ENCODE measurements at regions not wholly inside any gene's neighbourhood (a gene's known extent, or its start where the extent isn't known, plus 50 kb on each side); places are given as distances from the start of the nearest gene placed in this dataset.

GRCh38 chr15:97600190-97600589 is 360.3 kb upstream of the ARRDC4 start:
- TF ChIP-seq ZEB1 (IDR thresholded peaks at IDR 0.05; ENCODE audit: insufficient replicate concordance, low read depth) (no peak), KAT7 (CRISPR knock-in tag; IDR thresholded peaks at IDR 0.05; ENCODE audit: borderline replicate concordance) (no peak), ELF1 (CRISPR knock-in tag; IDR thresholded peaks at IDR 0.05) (no peak), KLF6 (CRISPR knock-in tag; IDR thresholded peaks at IDR 0.05) (no peak), MIER3 (CRISPR knock-in tag; IDR thresholded peaks at IDR 0.05; ENCODE audit: borderline replicate concordance) (no peak), BHLHE40 (IDR thresholded peaks at IDR 0.05; ENCODE audit: low read length) (no peak), ZNF275 (CRISPR knock-in tag; IDR thresholded peaks at IDR 0.05; ENCODE audit: borderline replicate concordance) (no peak), MXI1 (IDR thresholded peaks at IDR 0.05; ENCODE audit: borderline replicate concordance, low read depth, low read length) (no peak), ZNF772 (CRISPR knock-in tag; IDR thresholded peaks at IDR 0.05) (no peak), SAP130 (CRISPR knock-in tag; IDR thresholded peaks at IDR 0.05; ENCODE audit: low read depth) (no peak)
- TF ChIP-seq, protein P1, sequence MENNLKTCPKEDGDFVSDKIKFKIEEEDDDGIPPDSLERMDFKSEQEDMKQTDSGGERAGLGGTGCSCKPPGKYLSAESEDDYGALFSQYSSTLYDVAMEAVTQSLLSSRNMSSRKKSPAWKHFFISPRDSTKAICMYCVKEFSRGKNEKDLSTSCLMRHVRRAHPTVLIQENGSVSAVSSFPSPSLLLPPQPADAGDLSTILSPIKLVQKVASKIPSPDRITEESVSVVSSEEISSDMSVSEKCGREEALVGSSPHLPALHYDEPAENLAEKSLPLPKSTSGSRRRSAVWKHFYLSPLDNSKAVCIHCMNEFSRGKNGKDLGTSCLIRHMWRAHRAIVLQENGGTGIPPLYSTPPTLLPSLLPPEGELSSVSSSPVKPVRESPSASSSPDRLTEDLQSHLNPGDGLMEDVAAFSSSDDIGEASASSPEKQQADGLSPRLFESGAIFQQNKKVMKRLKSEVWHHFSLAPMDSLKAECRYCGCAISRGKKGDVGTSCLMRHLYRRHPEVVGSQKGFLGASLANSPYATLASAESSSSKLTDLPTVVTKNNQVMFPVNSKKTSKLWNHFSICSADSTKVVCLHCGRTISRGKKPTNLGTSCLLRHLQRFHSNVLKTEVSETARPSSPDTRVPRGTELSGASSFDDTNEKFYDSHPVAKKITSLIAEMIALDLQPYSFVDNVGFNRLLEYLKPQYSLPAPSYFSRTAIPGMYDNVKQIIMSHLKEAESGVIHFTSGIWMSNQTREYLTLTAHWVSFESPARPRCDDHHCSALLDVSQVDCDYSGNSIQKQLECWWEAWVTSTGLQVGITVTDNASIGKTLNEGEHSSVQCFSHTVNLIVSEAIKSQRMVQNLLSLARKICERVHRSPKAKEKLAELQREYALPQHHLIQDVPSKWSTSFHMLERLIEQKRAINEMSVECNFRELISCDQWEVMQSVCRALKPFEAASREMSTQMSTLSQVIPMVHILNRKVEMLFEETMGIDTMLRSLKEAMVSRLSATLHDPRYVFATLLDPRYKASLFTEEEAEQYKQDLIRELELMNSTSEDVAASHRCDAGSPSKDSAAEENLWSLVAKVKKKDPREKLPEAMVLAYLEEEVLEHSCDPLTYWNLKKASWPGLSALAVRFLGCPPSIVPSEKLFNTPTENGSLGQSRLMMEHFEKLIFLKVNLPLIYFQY (CRISPR knock-in tag; IDR thresholded peaks at IDR 0.05; ENCODE audit: borderline replicate concordance): no peak
- TF ChIP-seq, protein P2, sequence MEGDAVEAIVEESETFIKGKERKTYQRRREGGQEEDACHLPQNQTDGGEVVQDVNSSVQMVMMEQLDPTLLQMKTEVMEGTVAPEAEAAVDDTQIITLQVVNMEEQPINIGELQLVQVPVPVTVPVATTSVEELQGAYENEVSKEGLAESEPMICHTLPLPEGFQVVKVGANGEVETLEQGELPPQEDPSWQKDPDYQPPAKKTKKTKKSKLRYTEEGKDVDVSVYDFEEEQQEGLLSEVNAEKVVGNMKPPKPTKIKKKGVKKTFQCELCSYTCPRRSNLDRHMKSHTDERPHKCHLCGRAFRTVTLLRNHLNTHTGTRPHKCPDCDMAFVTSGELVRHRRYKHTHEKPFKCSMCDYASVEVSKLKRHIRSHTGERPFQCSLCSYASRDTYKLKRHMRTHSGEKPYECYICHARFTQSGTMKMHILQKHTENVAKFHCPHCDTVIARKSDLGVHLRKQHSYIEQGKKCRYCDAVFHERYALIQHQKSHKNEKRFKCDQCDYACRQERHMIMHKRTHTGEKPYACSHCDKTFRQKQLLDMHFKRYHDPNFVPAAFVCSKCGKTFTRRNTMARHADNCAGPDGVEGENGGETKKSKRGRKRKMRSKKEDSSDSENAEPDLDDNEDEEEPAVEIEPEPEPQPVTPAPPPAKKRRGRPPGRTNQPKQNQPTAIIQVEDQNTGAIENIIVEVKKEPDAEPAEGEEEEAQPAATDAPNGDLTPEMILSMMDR (CRISPR knock-in tag; IDR thresholded peaks at IDR 0.05): no peak

Measured in HepG2 (cell line).